ENCODE measurements at regions not wholly inside any gene's neighbourhood (a gene's known extent, or its start where the extent isn't known, plus 50 kb on each side); places are given as distances from the start of the nearest gene placed in this dataset.

- Mint-ChIP-seq H3K4me3 (no peak overlapping the region), H3K4me1 (ENCODE audit: low read depth) (no peaks in the 10 kb centered on the region), H3K27ac (no peak overlapping the region), H3K27me3 (peaks cover 5% of the 10 kb centered on the region), H3K9me3 (no peaks in the 10 kb centered on the region), H3K36me3 (ENCODE audit: low read depth) (no peaks in the 10 kb centered on the region)
- ChIA-PET POLR2A (no interaction called here), CTCF (no interaction called here)
- ATAC-seq (no peak), DNase-seq (no peak)
- no peak for TF ChIP-seq CTCF (IDR thresholded peaks at IDR 0.05)
- intact Hi-C loops (cut with micrococcal nuclease): no loop called here
Measured at GRCh38 chr2:106667478-106668070, 180.4 kb downstream of the CD8B2 start.

- Mint-ChIP-seq H3K4me1 (ENCODE audit: low read depth) (no peaks in the 10 kb centered on the region), H3K9me3 (peaks cover 7% of the 10 kb centered on the region), H3K4me3 (no peak overlapping the region), H3K36me3 (ENCODE audit: low read depth) (no peaks in the 10 kb centered on the region), H3K27me3 (peaks cover 13% of the 10 kb centered on the region), H3K27ac (no peak overlapping the region)
- no peak for ATAC-seq
- ChIA-PET CTCF (no interaction called here), POLR2A (no interaction called here)
- no peak for TF ChIP-seq CTCF (IDR thresholded peaks at IDR 0.05)
- no peak for DNase-seq
- intact Hi-C loops (cut with micrococcal nuclease): no loop called here
Measured at GRCh38 chr2:106685180-106685897, 198.2 kb downstream of the CD8B2 start.

GRCh38 chr2:106686814-106687213 lies 199.2 kb downstream of the ST6GAL2 start:
- intact Hi-C loops (cut with micrococcal nuclease): no loop called here
- Mint-ChIP-seq H3K9me3 (peaks cover 8% of the 10 kb centered on the region), H3K4me3 (no peak overlapping the region), H3K27me3 (peaks cover 14% of the 10 kb centered on the region), H3K36me3 (ENCODE audit: low read depth) (no peaks in the 10 kb centered on the region), H3K4me1 (ENCODE audit: low read depth) (no peaks in the 10 kb centered on the region), H3K27ac (no peak overlapping the region)
- DNase-seq (peak; percentile 7), ATAC-seq (peak; percentile 51)
- ChIA-PET CTCF (no interaction called here), POLR2A (no interaction called here)
- no peak for TF ChIP-seq CTCF (IDR thresholded peaks at IDR 0.05)

- H3K4me1 Mint-ChIP-seq (ENCODE audit: low read depth): no peaks in the 10 kb centered on the region
- CTCF ChIA-PET: no interaction called here
- H3K9me3 Mint-ChIP-seq: peaks cover 1% of the 10 kb centered on the region
Measured at GRCh38 chr2:106694964-106695470, 190.9 kb downstream of the ST6GAL2 start.

More at GRCh38 chr2:106694964-106695470, 190.9 kb downstream of the ST6GAL2 start:
- peaks cover 1% of the 10 kb centered on the region for H3K27me3 Mint-ChIP-seq
- no peak for TF ChIP-seq CTCF (IDR thresholded peaks at IDR 0.05)
- no peak overlapping the region for H3K27ac Mint-ChIP-seq
- H3K36me3 Mint-ChIP-seq (ENCODE audit: low read depth): no peaks in the 10 kb centered on the region
- intact Hi-C loops (cut with micrococcal nuclease): no loop called here
- POLR2A ChIA-PET: no interaction called here
- H3K4me3 Mint-ChIP-seq: no peak overlapping the region
- no peak for DNase-seq
- ATAC-seq: no peak
